GM19328 (cell line): ENCODE measurements at regions not wholly inside any gene's neighbourhood (a gene's known extent, or its start where the extent isn't known, plus 50 kb on each side); places are given as distances from the start of the nearest gene placed in this dataset.

Source experiments
- ATAC-seq: cut with Tn5 transposase; IDR thresholded peaks from one replicate; pipeline ENCODE4 v1.9.1; 2021; ENCODE audit warnings: mild to moderate bottlenecking, moderate library complexity; ENCODE audit not compliant: unreplicated experiment

DNA sequence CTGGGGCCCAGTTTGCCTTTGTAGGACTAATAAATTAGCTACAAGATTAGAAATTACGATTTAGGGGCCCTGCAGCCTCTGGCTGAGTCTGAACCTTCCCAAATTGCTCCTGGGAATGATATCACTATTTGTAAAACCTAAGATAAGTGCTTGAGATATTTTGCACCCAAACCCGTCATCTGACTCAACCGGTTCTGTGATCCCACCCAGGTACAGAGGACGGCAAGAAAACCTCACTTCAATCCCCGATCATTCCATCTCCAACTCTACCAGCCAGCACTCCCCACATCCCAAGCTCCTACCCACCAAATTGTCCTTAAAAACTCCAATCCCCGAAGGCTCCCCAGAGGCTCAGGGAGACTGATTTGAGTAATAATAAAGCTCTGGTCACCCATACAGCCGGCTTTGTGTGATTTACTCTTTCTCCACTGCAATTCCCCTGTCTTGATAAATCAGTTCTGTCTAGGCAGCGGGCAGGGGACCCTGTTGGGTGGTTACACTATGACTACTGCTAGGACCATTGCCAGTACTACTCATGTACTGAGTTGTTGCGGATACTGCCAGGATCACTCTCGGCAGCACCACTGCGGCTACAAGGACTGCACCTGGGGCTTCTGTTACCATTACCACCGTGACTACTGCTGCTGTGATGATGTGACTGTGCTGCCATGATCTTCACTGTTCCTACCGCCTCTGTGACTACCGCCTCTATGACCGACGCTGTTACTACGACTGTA is 73.1 kb downstream of the IRF8 start:
- ATAC-seq = no peak

GRCh38 chr16:85974428-85975375 is 75.7 kb downstream of the IRF8 start:
- no peak for ATAC-seq

DNA sequence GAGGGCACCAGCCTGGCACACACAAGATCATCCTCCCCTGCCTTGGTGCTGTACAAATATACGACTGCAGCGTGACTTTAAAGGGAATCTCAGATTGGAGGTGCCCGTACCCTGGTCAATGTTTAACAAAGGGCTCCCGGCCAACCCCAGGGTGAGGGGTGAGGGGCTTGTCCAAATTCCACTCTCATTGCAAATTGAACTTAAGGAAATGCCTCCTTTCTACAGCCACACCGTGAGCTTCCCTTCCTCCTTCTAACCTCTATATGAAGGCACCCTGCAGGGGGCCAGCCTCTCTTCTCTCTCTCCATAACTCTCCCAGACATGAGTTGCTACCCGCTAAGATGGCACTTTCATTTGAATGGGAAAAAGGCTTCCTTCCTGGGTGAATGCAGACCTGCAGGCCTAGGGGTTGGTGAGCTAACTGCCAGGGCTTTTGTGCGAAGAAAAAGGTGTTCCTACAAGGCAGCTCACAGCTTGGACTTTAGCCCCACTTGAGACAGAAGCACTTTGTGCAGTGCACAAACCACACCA is 76.6 kb downstream of the IRF8 start:
- no peak for ATAC-seq

GRCh38 chr16:85978291-85978775 is 79.4 kb downstream of the IRF8 start:
- no peak for ATAC-seq

GRCh38 chr16:85978976-85979375 is 80.0 kb downstream of the IRF8 start:
- ATAC-seq = no peak

GRCh38 chr16:85979605-85980004 is 80.6 kb downstream of the IRF8 start:
- no peak for ATAC-seq

- no peak for ATAC-seq
Measured at GRCh38 chr16:85980686-85981085, 81.7 kb downstream of the IRF8 start.

DNA sequence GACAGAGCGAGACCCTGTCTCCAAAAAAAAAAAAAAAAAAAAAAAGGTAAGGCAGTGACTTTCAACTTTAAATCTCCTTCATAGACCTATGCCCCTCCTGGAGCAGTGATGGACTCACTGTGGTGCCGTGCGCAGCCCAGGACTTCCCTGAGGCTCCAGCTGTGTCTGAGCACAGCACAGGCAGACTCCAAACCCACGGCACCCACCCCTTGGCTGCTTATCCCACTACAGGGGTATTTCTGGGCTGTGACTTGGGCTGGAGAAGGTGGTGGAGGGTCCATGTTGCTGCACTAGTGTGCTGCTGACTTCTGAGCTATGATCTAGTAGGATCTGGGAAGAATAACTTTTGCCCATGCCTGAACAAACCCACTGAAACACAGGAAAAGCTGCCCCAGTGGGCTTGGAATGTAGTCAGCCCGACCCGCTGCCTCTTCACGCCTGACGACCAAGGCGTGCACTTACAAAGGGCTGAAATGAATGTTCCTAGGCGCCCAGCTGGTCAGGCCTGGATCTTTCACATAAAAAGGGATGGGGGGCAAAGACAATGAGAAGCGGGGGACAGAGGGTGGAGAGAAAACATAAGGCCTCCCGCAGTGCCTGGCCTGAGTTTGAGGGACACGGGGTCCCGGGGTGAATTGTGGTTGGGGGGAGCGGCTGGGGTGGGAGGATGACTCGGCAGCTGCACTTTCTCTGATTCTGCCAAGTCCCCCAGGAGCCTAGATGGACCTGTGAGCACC is 83.0 kb downstream of the IRF8 start:
- ATAC-seq = no peak

GRCh38 chr16:85982563-85982939 is 83.6 kb downstream of the IRF8 start:
- ATAC-seq = no peak

GRCh38 chr16:85983064-85983463 is 84.1 kb downstream of the IRF8 start:
- no peak for ATAC-seq

- ATAC-seq = no peak
Measured at GRCh38 chr16:85983606-85984230, 84.8 kb downstream of the IRF8 start.

DNA sequence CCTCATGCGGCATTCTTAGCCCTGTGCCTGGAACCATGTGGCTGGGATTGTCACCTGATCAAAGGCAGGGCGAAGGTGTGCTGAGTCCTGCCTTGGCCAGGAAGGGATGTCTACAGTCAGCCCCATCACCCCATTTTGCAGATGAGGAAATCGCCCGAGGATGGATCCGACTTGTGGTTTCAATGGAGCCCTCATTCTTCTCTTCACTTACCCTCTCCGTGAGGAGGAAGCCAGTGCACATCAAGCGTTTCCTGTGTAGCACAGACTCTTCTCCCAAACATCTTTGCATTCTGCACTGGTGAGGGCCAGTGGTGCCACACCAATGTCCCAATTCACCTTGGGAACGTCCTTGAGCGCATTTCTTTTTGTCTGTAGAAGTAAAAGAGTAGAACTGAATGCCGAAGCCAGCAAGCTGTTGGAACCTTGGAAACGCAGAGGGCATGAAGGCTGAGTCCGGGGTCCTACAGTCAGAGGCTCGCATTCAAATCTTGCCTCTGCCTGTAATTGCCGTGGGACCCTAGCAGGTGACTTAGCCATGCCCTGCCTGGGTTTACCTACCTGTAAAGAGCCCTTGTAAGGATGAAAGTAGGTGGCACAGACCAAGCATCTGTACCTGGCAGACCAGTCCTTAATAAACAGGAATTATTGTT is 85.4 kb downstream of the IRF8 start:
- no peak for ATAC-seq

- ATAC-seq = no peak
Measured at GRCh38 chr16:85984947-85985451, 86.0 kb downstream of the IRF8 start.

GRCh38 chr16:85986931-85987749 is 88.2 kb downstream of the IRF8 start:
- no peak for ATAC-seq

- no peak for ATAC-seq
Measured at GRCh38 chr16:85987750-85988078, 88.8 kb downstream of the IRF8 start.

GRCh38 chr16:85988306-85988705 is 89.3 kb downstream of the IRF8 start:
- ATAC-seq = no peak

DNA sequence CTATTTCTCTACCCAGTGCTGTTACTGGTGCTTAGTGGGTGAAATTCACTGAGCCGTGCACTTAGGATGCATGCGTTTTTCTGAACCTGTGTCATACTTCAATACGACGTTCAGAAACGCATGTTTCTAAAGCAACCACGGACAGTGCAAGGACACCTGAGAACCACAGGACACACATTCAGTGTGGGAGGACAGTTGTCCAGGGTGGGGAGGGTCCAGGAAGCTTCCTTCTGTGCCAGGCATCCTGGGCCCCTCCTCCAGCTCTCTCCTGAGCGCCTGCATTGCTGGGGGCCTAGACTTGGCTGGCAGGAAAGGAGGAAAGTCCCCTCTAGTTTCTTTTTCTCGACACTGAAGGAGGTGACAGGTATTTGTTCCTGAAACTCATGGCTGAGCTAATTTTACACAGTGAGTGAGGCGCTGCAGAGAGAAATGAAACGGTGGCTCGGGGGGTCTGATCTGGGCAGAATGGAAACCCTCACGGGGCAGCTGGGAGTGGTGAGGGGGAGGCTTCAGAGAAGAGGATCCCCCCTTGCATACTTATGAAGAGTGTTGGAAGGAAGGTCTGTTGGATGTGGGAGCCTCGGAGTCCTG is 89.9 kb downstream of the IRF8 start:
- ATAC-seq = no peak

- ATAC-seq = no peak
Measured at GRCh38 chr16:85989376-85989775, 90.4 kb downstream of the IRF8 start.
